ENCODE measurements at regions not wholly inside any gene's neighbourhood (a gene's known extent, or its start where the extent isn't known, plus 50 kb on each side); places are given as distances from the start of the nearest gene placed in this dataset.

- Histone ChIP-seq H3K27me3 (ENCODE audit: control insufficient read depth in 3 of 3, insufficient read depth in 3 of 3, low read length in 2 of 3) (no peaks in the 10 kb centered on the region), H3K36me3 (ENCODE audit: control insufficient read depth in 4 of 4, insufficient read depth in 4 of 4, low read length in 4 of 4) (no peaks in the 10 kb centered on the region), H3K9ac (ENCODE audit: insufficient read depth in 1 of 2, low read length in 2 of 2) (no peak overlapping the region), H3K9me3 (ENCODE audit: control insufficient read depth in 4 of 4, insufficient read depth in 3 of 4, low read length in 3 of 4) (no peaks in the 10 kb centered on the region), H3K27ac (ENCODE audit: low read depth in 1 of 2, low read length in 1 of 2) (no peak overlapping the region), H3K4me1 (ENCODE audit: control insufficient read depth in 5 of 5, insufficient read depth in 5 of 5, low read length in 5 of 5) (no peaks in the 10 kb centered on the region), H3K4me3 (no peak overlapping the region)
- TF ChIP-seq CTCF (IDR thresholded peaks at IDR 0.05; ENCODE audit: control extremely low read depth, extremely low read depth): no peak
- DNase-seq (peak in 1 of 3 donors; percentile 2), ATAC-seq (ENCODE audit: insufficient read depth, low FRiP score) (no peak)
- whole genome bisulfite sequencing, 2 donors: 88 to 90% methylated on average over 2 of the region's 2 CpGs
Observed at GRCh38 chr2:142682528-142682927, 194.9 kb upstream of the KYNU start.

- Histone ChIP-seq H3K9me3 (ENCODE audit: control insufficient read depth in 4 of 4, insufficient read depth in 3 of 4, low read length in 3 of 4) (no peaks in the 10 kb centered on the region), H3K4me3 (no peak overlapping the region), H3K36me3 (ENCODE audit: control insufficient read depth in 4 of 4, insufficient read depth in 4 of 4, low read length in 4 of 4) (no peaks in the 10 kb centered on the region), H3K27ac (ENCODE audit: low read depth in 1 of 2, low read length in 1 of 2) (no peak overlapping the region), H3K9ac (ENCODE audit: insufficient read depth in 1 of 2, low read length in 2 of 2) (no peak overlapping the region), H3K27me3 (ENCODE audit: control insufficient read depth in 3 of 3, insufficient read depth in 3 of 3, low read length in 2 of 3) (no peaks in the 10 kb centered on the region), H3K4me1 (ENCODE audit: control insufficient read depth in 5 of 5, insufficient read depth in 5 of 5, low read length in 5 of 5) (no peaks in the 10 kb centered on the region)
- WGBS, 2 donors: 23 to 37% methylated on average over 1 of the region's 1 CpG
- TF ChIP-seq CTCF (IDR thresholded peaks at IDR 0.05; ENCODE audit: control extremely low read depth, extremely low read depth): no peak
- no peak for ATAC-seq (ENCODE audit: insufficient read depth, low FRiP score)
- no peak for DNase-seq
Observed at GRCh38 chr2:142681952-142682351, 195.5 kb upstream of the KYNU start.

- no peaks in the 10 kb centered on the region for H3K36me3 ChIP-seq (ENCODE audit: control insufficient read depth in 4 of 4, insufficient read depth in 4 of 4, low read length in 4 of 4)
- no peak overlapping the region for H3K27ac ChIP-seq (ENCODE audit: low read depth in 1 of 2, low read length in 1 of 2)
- DNase-seq (no peak), ATAC-seq (ENCODE audit: insufficient read depth, low FRiP score) (no peak)
- H3K27me3 ChIP-seq (ENCODE audit: control insufficient read depth in 3 of 3, insufficient read depth in 3 of 3, low read length in 2 of 3): no peaks in the 10 kb centered on the region
- WGBS, 2 donors: 74 to 75% methylated on average over 1 of the region's 1 CpG
- no peak for TF ChIP-seq CTCF (IDR thresholded peaks at IDR 0.05; ENCODE audit: control extremely low read depth, extremely low read depth)
- H3K9me3 ChIP-seq (ENCODE audit: control insufficient read depth in 4 of 4, insufficient read depth in 3 of 4, low read length in 3 of 4): no peaks in the 10 kb centered on the region
- no peak overlapping the region for H3K4me3 ChIP-seq
- H3K4me1 ChIP-seq (ENCODE audit: control insufficient read depth in 5 of 5, insufficient read depth in 5 of 5, low read length in 5 of 5): no peaks in the 10 kb centered on the region
- no peak overlapping the region for H3K9ac ChIP-seq (ENCODE audit: insufficient read depth in 1 of 2, low read length in 2 of 2)
Observed at GRCh38 chr2:142678164-142678563, 199.3 kb upstream of the KYNU start.

- Histone ChIP-seq H3K4me3 (no peak overlapping the region), H3K27ac (ENCODE audit: low read depth in 1 of 2, low read length in 1 of 2) (no peak overlapping the region), H3K36me3 (ENCODE audit: control insufficient read depth in 4 of 4, insufficient read depth in 4 of 4, low read length in 4 of 4) (no peaks in the 10 kb centered on the region), H3K9me3 (ENCODE audit: control insufficient read depth in 4 of 4, insufficient read depth in 3 of 4, low read length in 3 of 4) (no peaks in the 10 kb centered on the region), H3K27me3 (ENCODE audit: control insufficient read depth in 3 of 3, insufficient read depth in 3 of 3, low read length in 2 of 3) (no peaks in the 10 kb centered on the region), H3K4me1 (ENCODE audit: control insufficient read depth in 5 of 5, insufficient read depth in 5 of 5, low read length in 5 of 5) (no peaks in the 10 kb centered on the region), H3K9ac (ENCODE audit: insufficient read depth in 1 of 2, low read length in 2 of 2) (no peak overlapping the region)
- no peak for ATAC-seq (ENCODE audit: insufficient read depth, low FRiP score)
- WGBS, 2 donors: 82 to 94% methylated on average over 5 of the region's 5 CpGs
- no peak for TF ChIP-seq CTCF (IDR thresholded peaks at IDR 0.05; ENCODE audit: control extremely low read depth, extremely low read depth)
- DNase-seq: no peak
Observed at GRCh38 chr2:142675398-142675797, 202.1 kb upstream of the KYNU start.
